GM12865 (cell line): ENCODE measurements at regions not wholly inside any gene's neighbourhood (a gene's known extent, or its start where the extent isn't known, plus 50 kb on each side); places are given as distances from the start of the nearest gene placed in this dataset.

Experiments
- DNase-seq: peaks from one replicate; pipeline ENCODE4 v3.0.0; 2010; ENCODE audit warnings: low read depth
- H3K4me3 ChIP-seq: 2 replicates; pipeline ENCODE4 v1.5.1; 2011; ENCODE audit warnings: mild to moderate bottlenecking, low read depth, low read length, control low read depth
- TF ChIP-seq, protein P1 (sequence below): IDR thresholded peaks from 2 replicates; pipeline ENCODE4 v1.5.1; 2011; ENCODE audit warnings: low read length, control low read depth, low read depth, inconsistent platforms; ENCODE audit not compliant: insufficient read depth; ENCODE audit errors: missing control alignments

DNA sequence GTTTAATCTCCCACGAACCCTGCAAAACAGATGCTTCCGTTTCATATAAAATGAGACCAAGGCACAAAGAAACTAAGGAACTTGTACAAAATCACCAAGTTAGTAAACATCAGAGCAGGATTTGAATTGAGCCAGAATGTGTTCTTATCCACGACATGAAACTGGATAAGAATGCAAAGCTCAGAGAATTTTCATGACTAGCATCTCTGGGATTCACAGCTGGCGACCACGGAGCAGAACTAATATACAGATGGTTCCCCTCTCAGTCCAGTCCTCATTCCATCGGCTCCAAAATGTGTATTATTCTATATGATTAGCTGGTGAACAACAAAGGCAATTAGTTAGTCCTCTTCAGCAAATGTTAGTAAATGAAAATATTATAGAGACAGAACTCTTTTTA, 72.3 kb upstream of the ERG start:
- no peak for DNase-seq
- no peak overlapping the region for H3K4me3 ChIP-seq
- TF ChIP-seq, protein P1, sequence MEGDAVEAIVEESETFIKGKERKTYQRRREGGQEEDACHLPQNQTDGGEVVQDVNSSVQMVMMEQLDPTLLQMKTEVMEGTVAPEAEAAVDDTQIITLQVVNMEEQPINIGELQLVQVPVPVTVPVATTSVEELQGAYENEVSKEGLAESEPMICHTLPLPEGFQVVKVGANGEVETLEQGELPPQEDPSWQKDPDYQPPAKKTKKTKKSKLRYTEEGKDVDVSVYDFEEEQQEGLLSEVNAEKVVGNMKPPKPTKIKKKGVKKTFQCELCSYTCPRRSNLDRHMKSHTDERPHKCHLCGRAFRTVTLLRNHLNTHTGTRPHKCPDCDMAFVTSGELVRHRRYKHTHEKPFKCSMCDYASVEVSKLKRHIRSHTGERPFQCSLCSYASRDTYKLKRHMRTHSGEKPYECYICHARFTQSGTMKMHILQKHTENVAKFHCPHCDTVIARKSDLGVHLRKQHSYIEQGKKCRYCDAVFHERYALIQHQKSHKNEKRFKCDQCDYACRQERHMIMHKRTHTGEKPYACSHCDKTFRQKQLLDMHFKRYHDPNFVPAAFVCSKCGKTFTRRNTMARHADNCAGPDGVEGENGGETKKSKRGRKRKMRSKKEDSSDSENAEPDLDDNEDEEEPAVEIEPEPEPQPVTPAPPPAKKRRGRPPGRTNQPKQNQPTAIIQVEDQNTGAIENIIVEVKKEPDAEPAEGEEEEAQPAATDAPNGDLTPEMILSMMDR, result no peak

DNA sequence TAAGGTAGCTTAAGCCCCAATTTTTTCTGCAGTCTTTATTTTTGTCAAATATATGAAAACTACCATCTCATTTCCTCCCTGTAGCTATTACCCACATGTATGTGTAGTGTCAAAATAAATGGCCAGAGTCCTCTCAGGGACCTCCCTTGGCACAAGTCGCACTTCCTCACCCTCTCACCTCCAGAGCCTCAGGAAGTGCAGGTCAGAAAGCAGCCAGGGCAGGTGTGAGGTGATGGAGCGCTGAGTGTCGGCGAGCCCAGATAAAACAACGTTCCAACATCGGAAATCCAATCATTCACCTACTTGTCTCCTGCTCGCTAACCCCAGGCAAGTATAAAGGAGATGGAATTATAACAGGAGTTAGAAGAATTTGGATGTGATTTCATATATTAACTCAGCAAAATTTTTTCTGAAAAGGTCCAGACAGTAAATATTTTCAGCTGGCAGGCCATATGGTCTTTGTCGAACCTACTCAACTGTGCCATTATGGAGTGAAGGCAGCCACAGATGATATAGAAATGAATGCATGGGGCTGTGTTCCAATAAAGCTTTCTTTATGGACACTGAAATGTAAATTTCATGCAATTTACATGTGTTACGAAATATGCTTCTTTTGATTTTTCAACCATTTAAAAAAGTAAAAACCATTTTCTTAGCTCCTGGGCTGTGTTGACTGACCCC, 76.8 kb upstream of the ERG start:
- TF ChIP-seq, protein P1, result no peak
- DNase-seq, result no peak
- no peak overlapping the region for H3K4me3 ChIP-seq

DNA sequence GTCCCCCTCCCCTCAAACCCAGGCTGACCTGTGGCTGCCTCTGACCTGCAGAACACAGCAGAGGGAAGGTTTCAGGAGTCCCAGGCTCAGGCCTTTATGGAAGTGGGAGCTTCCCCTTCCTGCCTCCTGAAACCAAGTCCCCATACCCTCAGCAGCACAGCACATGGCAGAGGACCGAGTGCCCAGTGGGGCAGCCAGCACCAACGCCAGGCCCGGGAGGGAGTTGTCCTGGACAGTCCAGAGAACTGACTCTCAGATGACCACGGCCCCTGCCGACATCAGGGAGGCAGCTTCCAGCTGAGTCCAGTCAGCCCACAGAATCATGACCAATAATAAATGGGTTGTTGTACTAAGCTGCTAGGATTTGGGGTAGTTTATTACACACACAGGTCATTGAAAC, 79.6 kb upstream of the ERG start:
- no peak for DNase-seq
- TF ChIP-seq, protein P1, result no peak
- no peak overlapping the region for H3K4me3 ChIP-seq

DNA sequence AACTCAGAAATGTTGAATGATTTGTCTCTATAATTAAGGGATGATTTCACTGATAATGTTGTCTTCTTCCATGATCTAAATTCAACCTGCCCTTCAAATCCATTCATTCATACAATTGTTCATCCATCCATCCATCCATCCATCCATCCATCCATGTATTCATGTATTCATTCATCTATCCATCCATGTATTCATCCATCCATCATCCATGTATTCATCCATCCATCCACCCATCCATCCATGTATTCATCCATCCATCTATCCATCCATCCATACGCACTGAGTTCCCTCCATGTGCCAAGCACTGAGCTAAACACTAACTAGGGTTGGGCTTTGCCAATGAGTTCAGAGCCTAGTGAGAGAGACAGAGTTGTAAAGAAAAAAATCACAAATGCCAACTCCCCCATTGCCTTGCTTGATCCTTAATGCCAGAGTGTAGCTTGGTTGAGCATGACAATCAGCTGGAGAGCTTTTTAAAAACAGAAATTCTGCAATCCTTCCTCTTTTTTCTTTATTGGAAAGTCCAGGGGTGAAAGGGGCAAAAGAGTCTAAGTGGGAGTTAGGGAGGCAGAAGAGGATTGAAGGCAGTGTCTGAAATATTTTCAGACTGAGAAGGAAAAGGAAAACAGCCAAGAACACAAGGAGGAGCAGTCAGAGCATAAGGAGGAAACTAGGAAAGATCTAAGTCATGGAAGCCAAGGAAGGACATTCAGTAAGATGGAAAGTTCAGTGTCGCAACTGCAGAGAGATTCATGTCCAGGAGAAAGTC, 92.4 kb upstream of the ERG start:
- TF ChIP-seq, protein P1, result no peak
- no peak for DNase-seq
- no peak overlapping the region for H3K4me3 ChIP-seq

DNA sequence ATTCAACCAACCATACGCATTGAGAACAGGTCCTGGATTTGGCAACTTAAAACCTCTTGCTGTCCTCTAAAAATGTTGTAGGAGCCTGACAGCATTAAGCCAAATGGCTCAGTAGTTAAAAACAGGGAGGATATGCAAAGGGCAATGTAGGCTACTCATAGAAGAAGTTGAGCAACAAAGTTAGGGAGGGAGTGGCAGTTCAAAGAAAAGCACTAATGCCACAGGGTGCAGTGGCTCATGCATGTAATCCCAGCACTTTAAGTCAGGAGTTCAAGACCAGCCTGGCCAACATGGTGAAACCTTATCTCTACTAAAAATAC, 92.9 kb upstream of the ERG start:
- DNase-seq, result no peak
- TF ChIP-seq, protein P1, result no peak
- H3K4me3 ChIP-seq, result no peak overlapping the region

DNA sequence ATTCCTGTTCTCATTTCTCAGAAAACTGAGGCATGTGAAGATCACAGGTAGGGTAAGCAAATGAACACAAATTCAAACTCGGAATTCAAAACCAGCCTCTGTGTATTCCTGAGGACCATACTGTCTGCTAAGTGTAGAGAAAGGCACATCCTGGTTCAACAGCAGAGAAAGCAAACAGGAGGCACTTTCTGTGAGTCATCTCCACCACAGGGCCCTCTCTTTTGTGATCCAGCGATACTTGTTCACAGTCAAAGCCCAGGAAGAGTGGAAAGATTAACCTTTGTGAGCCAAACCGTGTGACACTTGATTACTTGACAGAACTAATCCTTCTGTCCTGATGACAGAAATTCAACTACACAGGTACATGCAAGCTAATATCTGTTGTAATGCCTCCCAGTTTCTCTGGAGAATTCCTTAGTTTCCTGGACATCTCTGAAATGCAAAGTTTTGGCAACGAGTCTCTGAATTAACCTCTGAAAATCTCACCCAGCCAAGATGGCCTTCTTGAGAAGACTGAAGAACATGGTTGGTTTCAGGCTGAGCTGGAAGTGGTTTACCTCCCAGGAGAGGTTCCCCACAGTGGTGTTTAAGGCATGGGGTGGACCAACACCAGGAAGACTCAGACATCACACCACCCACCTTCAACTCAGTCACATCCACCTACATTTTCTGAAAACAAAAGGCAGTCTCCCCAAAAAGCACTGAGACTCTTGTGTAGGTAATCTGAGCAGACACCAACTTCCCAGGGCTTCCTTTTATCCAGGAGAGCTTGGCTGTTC, 98.2 kb upstream of the ERG start:
- no peak for DNase-seq
- TF ChIP-seq, protein P1, result no peak
- H3K4me3 ChIP-seq, result no peak overlapping the region
